ENCODE measurements at regions not wholly inside any gene's neighbourhood (a gene's known extent, or its start where the extent isn't known, plus 50 kb on each side); places are given as distances from the start of the nearest gene placed in this dataset.

DNA sequence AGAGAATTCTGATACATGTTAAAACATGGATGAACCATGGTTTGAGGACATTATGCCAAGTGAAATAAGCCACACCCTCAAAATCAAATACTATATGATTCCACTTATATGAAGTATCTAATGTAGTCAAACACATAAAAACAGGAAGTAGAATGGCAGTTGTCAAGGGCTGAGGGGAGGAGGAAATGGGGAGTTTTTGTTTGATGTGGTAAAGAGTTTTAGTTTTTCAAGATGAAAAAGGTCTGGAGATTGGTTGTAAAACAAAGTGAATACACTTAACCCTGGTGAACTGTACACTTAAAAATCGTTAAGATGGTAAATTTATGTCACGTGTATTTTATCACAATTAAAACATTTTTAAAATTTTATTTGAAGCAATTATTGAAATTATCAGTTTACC is 127.4 kb upstream of the GRIK2 start:
- DNase-seq (ENCODE audit: insufficient read length, low spot score) (no peak), FAIRE-seq (no peak)
- TF ChIP-seq PAX5 (IDR thresholded peaks at IDR 0.05; ENCODE audit: insufficient read depth, low read length, severe bottlenecking) (no peak), POU2F2 (IDR thresholded peaks at IDR 0.05; ENCODE audit: low read depth, low read length) (no peak), POLR2A (IDR thresholded peaks at IDR 0.05; ENCODE audit: low read depth, low read length) (no peak), POLR2AphosphoS5 (IDR thresholded peaks at IDR 0.05; ENCODE audit: low read depth, low read length) (no peak), TAF1 (IDR thresholded peaks at IDR 0.05; ENCODE audit: low read depth, low read length) (no peak), SPI1 (IDR thresholded peaks at IDR 0.05; ENCODE audit: low read depth, low read length) (no peak)

DNA sequence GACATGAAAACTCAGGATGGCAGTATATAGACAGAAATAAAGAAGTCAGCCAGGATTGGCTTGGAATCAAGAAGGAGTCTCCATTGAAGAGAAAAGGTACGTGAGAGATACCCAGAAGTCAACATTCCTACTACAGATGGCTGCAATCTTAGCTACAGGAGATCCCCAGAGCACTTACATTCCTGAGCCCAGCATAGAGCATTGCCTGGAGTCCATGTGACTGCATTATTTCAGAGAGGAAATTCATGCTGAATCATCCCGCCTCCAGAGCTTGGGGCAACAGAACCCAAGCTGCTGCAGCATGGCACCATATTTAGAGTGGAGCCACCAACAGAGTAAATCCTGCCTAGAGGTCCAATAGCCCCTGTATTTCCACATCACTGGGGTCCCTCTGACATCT is 125.0 kb upstream of the GRIK2 start:
- TF ChIP-seq POU2F2 (IDR thresholded peaks at IDR 0.05; ENCODE audit: low read depth, low read length) (no peak), POLR2A (IDR thresholded peaks at IDR 0.05; ENCODE audit: low read depth, low read length) (no peak), POLR2AphosphoS5 (IDR thresholded peaks at IDR 0.05; ENCODE audit: low read depth, low read length) (no peak), TAF1 (IDR thresholded peaks at IDR 0.05; ENCODE audit: low read depth, low read length) (no peak), PAX5 (IDR thresholded peaks at IDR 0.05; ENCODE audit: insufficient read depth, low read length, severe bottlenecking) (no peak), SPI1 (IDR thresholded peaks at IDR 0.05; ENCODE audit: low read depth, low read length) (no peak)
- FAIRE-seq (no peak), DNase-seq (ENCODE audit: insufficient read length, low spot score) (no peak)

DNA sequence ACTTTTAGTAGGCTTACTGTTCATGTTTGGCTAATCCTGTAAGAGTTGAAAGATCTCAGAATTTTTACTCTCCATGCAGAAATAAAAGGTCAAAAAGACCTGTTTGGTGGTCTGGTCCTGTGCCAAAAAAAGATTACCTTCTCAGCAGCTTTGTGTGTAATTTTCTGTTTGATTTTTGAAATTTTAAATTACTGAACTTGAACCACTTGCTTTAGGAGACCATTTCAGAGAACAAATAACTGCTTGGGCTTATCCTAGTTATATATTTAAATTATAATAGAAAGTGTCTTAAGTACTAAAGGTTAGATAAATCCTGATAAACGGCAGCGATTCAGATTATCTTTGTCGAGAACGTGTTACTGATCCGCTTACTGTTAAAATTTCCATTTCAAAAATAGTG is 118.3 kb upstream of the GRIK2 start:
- TF ChIP-seq PAX5 (IDR thresholded peaks at IDR 0.05; ENCODE audit: insufficient read depth, low read length, severe bottlenecking) (no peak), POLR2A (IDR thresholded peaks at IDR 0.05; ENCODE audit: low read depth, low read length) (no peak), SPI1 (IDR thresholded peaks at IDR 0.05; ENCODE audit: low read depth, low read length) (no peak), TAF1 (IDR thresholded peaks at IDR 0.05; ENCODE audit: low read depth, low read length) (no peak), POLR2AphosphoS5 (IDR thresholded peaks at IDR 0.05; ENCODE audit: low read depth, low read length) (no peak)
- FAIRE-seq (no peak), DNase-seq (ENCODE audit: insufficient read length, low spot score) (no peak)

DNA sequence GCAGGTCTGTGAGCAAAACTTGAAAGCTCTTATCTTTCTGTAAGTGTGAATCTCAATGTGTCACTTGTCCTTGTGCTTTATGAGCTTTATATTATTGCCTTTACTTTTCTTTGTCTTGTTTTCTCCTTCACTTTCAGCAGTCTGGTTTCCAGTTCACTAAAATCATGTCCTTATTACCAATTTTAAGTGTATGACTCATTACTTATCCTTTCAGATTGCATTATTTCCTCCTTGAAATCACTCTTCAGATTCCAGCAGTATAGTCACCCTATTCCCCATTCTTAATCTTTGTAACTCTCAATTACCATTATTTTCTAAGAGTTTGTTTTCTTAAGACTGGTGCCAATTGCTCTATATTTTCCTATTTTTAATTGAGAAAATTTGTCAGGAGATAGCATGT is 117.4 kb upstream of the GRIK2 start:
- no peak for DNase-seq (ENCODE audit: insufficient read length, low spot score)
- no peak for TF ChIP-seq POU2F2 (IDR thresholded peaks at IDR 0.05; ENCODE audit: low read depth, low read length)
- no peak for TF ChIP-seq SPI1 (IDR thresholded peaks at IDR 0.05; ENCODE audit: low read depth, low read length)
- no peak for TF ChIP-seq POLR2A (IDR thresholded peaks at IDR 0.05; ENCODE audit: low read depth, low read length)
- FAIRE-seq: no peak

DNA sequence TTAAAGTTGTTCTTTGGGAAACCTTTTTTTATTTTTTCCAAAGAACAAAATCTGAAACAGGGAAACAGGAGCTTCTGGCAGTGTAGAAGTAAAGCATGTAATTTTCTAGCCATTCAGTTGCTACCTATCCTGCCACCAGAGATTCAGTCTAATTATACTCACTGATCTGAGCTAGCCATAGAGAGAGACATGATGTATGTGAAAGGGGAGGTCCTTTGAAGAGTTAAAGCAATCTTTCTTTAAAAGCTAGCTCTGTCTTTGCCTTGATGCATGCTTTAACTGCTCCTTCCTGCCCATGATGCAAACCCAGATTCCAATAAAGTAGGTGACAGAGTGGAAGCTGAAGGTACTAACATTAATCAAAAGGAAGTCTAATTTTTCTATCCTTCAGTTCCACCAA is 114.1 kb upstream of the GRIK2 start:
- FAIRE-seq (no peak), DNase-seq (ENCODE audit: insufficient read length, low spot score) (no peak)
- TF ChIP-seq POLR2AphosphoS5 (IDR thresholded peaks at IDR 0.05; ENCODE audit: low read depth, low read length) (no peak), PAX5 (IDR thresholded peaks at IDR 0.05; ENCODE audit: insufficient read depth, low read length, severe bottlenecking) (no peak), SPI1 (IDR thresholded peaks at IDR 0.05; ENCODE audit: low read depth, low read length) (no peak), POU2F2 (IDR thresholded peaks at IDR 0.05; ENCODE audit: low read depth, low read length) (no peak)

DNA sequence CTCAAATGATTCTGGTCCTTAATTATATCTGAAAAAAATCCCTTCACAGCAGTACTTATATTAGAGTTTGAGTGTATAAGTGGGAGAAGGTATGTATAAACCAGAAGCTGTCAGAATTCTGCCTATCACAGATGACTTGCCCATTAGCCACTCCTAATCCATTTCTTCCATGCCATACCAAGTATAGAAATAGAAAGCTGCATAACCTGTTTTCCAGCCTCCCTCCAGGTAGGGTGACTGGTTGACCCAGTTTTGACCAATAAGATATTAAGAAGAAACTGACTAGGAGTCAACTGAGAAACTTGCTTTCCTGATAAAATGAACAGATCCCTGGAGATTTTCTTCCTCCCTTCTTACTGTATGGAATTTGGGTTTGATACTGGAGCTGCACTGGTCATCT is 112.2 kb upstream of the GRIK2 start:
- TF ChIP-seq POLR2A (IDR thresholded peaks at IDR 0.05; ENCODE audit: low read depth, low read length) (no peak), POU2F2 (IDR thresholded peaks at IDR 0.05; ENCODE audit: low read depth, low read length) (no peak), PAX5 (IDR thresholded peaks at IDR 0.05; ENCODE audit: insufficient read depth, low read length, severe bottlenecking) (no peak), POLR2AphosphoS5 (IDR thresholded peaks at IDR 0.05; ENCODE audit: low read depth, low read length) (no peak), TAF1 (IDR thresholded peaks at IDR 0.05; ENCODE audit: low read depth, low read length) (no peak), SPI1 (IDR thresholded peaks at IDR 0.05; ENCODE audit: low read depth, low read length) (no peak)
- no peak for DNase-seq (ENCODE audit: insufficient read length, low spot score)
- no peak for FAIRE-seq

DNA sequence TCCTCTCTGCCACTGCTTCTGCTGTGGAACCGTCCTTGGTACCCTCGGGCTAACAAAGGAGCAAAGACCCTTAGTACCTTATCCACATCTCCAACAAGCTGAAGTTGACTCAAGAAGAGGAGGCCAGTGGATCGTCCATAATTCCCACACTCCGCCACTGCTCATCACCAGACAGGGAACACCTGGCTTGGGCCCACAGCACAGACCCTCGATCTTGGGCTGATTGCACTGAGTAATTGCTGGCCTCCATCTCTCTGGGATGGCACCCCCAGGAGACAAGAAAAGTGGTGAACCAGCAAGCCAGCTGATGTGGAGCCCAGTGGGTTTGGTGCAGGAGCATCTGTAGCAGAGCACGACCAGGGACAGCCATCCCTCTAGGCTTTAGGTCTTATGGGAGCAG is 109.4 kb upstream of the GRIK2 start:
- DNase-seq (ENCODE audit: insufficient read length, low spot score): no peak
- no peak for FAIRE-seq
- TF ChIP-seq SPI1 (IDR thresholded peaks at IDR 0.05; ENCODE audit: low read depth, low read length): no peak
- TF ChIP-seq TAF1 (IDR thresholded peaks at IDR 0.05; ENCODE audit: low read depth, low read length): no peak
- no peak for TF ChIP-seq POU2F2 (IDR thresholded peaks at IDR 0.05; ENCODE audit: low read depth, low read length)
- TF ChIP-seq POLR2A (IDR thresholded peaks at IDR 0.05; ENCODE audit: low read depth, low read length): no peak
- no peak for TF ChIP-seq PAX5 (IDR thresholded peaks at IDR 0.05; ENCODE audit: insufficient read depth, low read length, severe bottlenecking)
- TF ChIP-seq POLR2AphosphoS5 (IDR thresholded peaks at IDR 0.05; ENCODE audit: low read depth, low read length): no peak

DNA sequence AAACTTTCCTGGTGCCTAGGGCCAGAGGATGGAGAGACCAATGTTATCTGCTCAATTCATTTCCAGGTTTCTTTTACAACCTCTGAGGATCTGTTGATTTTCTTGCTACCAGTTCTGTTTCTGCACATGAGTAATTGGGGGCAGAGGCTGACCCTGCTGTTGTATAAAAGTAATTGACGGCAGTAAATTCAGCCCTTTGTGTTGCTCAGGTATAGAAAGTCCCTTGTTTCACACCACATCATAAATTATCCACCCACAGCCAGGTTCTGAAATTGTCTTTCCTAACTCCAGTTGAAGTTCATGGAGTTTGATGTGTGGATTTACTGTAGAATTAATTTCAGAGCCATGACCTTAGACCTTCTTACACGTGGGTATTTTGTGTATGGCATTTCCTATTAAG is 107.4 kb upstream of the GRIK2 start:
- FAIRE-seq (no peak), DNase-seq (ENCODE audit: insufficient read length, low spot score) (no peak)

DNA sequence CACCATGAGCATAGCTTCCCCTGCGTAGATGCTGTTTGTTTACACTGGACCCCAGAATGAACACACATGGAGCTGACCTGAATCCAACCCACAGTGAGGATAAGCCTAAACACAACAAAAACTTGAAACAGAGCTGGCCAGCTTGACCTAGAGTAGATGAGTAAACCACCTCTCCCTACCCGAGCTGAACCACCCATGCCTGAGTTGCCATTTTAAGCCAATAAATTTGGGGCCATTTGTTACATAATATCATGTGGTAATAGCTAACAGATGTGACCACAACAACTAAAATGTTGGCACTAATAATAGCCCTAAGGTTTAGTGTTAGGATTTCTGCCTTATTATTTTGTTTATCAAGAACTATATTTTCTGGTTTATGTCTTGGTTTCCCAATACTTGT is 103.2 kb upstream of the GRIK2 start:
- no peak for FAIRE-seq
- TF ChIP-seq POLR2A (IDR thresholded peaks at IDR 0.05; ENCODE audit: low read depth, low read length): no peak
- TF ChIP-seq POLR2AphosphoS5 (IDR thresholded peaks at IDR 0.05; ENCODE audit: low read depth, low read length): no peak
- DNase-seq (ENCODE audit: insufficient read length, low spot score): no peak

More for the DNA sequence above, 107.4 kb upstream of the GRIK2 start:
- TF ChIP-seq TAF1 (IDR thresholded peaks at IDR 0.05; ENCODE audit: low read depth, low read length) (no peak), PAX5 (IDR thresholded peaks at IDR 0.05; ENCODE audit: insufficient read depth, low read length, severe bottlenecking) (no peak), POLR2A (IDR thresholded peaks at IDR 0.05; ENCODE audit: low read depth, low read length) (no peak), SPI1 (IDR thresholded peaks at IDR 0.05; ENCODE audit: low read depth, low read length) (no peak)

DNA sequence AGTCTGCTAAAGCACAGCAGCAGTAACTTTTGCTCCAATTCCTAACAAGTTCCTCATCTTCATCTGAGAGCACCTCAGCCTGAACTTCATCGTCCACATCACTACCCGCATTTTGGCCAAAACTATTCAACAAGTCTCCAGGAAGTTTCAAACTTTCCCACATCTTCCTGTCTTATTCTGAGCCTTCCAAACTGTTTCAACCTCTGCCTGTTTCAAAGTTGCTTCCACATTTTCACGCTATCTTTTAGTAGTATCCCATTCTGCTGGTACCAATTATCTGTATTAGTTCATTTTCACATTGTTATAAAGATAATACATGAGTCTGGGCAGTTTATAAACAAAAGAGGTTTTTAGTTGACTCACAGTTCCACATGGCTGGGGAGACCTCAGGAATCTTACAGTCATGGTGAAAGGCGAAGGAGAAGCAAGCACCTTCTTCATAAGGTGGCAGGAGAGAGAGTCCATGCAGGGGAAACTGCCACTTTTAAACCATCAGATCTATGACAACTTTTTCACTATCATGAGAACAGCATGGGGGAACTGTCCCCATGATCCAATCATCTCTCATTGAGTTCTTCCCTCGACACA is 99.4 kb upstream of the GRIK2 start:
- FAIRE-seq: no peak
- no peak for DNase-seq (ENCODE audit: insufficient read length, low spot score)
- TF ChIP-seq POLR2A (IDR thresholded peaks at IDR 0.05; ENCODE audit: low read depth, low read length) (no peak), PAX5 (IDR thresholded peaks at IDR 0.05; ENCODE audit: insufficient read depth, low read length, severe bottlenecking) (no peak), POU2F2 (IDR thresholded peaks at IDR 0.05; ENCODE audit: low read depth, low read length) (no peak), POLR2AphosphoS5 (IDR thresholded peaks at IDR 0.05; ENCODE audit: low read depth, low read length) (no peak), TAF1 (IDR thresholded peaks at IDR 0.05; ENCODE audit: low read depth, low read length) (no peak), SPI1 (IDR thresholded peaks at IDR 0.05; ENCODE audit: low read depth, low read length) (no peak)
